HG03066 (cell line): ENCODE measurements at regions not wholly inside any gene's neighbourhood (a gene's known extent, or its start where the extent isn't known, plus 50 kb on each side); places are given as distances from the start of the nearest gene placed in this dataset.
"Not testable (repeated sequence)": the region's sequence is repeated elsewhere in the genome, so short reads cannot be mapped to it uniquely, and the experiment has no call there.

Source experiments
- ATAC-seq: cut with Tn5 transposase; IDR thresholded peaks from one replicate; pipeline ENCODE4 v1.9.1; 2021; ENCODE audit warnings: low read depth; ENCODE audit not compliant: unreplicated experiment

DNA sequence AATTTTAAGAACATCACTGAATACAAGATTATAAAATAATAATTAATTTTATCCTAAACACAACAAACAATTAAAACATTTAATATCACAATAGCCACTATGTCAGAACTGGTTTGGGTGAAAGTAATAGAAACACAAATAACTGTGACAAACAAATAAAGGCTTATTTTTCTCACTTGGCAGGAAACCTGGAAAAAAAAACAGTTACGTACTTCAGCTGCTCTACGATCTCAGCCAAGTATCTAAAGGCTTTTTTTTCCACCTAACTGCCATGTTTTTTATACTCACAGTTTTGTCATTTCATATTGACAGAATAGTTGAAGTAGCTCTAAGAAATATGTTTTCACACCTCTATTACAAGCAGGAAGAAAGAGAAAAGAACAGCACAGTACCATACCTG is 284.8 kb upstream of the INTU start:
- ATAC-seq: no peak

DNA sequence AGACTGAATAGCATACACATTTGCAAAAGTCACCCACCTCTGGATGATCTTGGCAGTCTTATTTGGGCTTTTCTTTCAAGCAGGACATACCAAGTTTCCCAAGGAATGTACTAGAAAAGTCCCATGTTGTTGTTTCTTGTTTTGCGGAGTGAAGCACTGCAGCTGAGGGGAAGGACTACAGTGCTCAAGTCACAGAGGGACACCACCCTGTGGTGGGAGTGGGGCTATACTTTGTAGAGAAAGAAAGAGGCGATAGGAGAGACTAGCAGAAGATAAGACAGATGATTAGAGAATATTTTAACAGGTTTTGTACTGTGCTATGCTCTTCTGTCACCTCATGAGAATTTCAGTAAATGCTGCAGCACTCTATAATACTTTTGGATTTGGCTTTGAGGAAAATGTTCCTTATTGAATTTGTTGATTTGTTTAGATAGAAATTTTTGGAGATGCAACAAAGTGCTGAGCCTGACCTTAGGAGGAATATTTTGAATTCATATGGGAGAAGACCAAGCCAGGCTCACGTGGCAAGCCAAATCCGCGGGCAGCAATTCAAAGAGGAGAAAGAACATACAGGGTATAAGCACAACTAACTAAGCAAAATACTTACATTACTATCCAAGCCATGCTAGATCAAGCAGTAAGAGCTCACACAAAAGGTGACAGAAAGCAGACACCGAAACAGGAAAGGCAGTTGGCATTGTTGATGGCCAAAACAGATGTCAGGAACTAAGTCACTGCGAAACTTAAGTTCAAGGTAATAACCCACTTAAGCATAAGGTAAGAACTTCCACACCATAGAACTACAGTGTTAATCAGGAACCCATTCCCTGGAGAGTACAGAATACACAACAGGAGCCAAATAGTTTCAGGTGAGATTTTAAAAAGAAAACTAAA is 280.3 kb upstream of the INTU start:
- ATAC-seq: no peak

DNA sequence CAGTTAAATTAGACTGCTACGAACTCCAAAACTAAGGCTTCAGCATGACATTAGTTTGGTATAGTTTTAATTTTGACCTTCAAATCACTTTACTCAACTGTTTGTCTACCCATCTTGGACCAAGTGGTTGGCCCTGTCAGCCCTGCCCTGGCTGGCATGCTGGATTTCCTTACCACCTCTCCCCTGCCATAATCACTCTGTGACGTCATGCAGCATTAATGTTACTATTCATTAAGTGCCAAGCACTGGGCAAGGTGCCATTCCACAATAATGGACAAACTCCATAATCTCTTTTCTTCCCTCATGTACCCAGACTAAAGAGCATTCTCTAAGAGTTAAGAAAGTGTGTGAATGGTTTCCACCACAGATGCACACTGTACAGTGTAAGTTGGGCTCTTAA is 277.0 kb upstream of the INTU start:
- no peak for ATAC-seq

DNA sequence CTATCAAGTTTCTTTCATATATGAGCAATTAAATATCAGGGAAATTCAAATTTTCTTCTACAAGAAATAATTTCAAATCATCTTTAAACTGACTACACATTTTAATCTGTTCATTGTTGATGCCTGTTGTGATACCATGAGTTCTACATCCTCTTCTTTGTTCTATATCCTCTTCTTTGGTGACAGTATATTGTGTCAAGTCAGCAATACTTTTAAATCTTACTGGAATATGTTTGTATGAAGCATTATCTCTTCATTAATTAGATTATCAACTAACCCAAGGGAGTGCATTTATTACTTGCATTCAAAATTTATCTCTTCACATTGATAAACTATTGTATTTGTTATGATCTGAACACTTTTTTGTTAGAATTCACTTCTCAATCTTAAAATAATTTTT is 275.0 kb upstream of the INTU start:
- no peak for ATAC-seq

DNA sequence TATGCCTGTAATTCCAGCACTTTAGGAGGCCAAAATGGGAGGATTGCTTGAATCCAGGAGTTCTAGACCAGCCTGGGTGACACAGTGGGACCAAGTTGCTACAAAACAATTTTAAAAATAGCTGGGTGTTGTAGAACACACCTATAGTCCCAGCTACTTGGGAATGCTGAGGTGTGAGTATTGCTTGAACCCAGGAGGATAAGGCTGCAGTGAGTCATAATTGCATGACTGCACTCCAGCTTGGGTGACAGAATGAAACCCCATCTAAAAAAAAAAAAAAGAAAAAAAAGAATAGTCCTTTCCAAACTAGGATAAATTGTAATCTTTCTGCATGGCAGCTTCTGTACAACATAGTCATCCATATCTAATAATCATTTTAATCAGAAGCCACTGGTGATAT is 270.1 kb upstream of the INTU start:
- no peak for ATAC-seq

DNA sequence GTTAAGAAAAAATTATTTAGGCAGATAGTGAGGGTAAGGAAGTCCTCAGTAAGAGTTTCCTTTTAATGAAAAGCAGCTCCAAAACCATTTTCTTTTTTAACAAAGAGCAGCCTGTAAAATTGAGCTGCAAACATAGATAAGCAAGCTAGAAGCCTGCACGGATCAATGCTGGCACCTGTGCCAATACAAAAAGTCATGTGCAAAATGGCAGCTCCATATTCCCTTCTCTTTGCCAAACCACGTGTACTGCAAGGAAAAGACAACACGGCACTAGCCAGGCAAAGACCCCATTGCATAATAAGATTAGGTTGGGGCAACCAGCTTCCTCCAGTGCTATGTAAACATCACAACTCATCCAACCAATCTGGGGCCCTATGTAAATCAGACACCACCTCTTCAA is 268.4 kb upstream of the INTU start:
- no peak for ATAC-seq

DNA sequence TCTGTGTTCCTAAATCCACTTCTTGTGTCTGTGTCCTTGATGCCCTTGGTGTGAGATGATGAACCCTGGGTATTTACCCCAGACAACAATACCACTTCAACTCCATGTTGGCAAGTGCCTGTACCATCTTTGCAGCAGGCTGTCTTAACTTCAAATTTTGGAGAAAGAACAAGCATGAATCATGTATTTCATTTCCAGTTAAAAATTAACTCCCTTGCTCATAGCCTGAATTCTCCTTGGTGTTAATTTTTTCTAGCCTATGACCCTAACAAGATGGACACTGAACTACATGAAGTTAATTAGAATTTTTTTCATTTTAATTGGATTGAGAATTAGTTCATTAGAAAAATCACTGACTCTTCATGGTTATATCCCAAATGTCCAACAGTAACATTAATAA is 267.8 kb upstream of the INTU start:
- ATAC-seq: no peak

DNA sequence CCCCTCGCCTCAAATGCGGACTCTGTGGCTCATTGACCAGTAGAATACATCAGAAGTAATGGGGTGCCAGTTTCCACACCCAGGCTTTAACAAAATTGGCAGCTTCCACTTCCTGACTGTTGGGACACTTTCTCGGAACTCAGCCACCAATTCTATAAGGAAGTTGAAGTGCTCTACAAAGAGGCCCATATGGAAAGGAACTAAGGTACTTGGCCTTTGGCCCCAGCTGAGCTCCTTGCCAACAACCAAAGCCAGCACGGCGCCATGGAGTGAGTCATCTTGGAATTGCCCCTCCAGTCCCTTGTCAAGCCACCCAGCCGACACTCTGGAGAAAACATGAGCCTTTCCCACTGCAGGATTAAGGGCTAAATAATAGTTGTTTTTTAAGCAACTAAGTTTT is 262.2 kb upstream of the INTU start:
- ATAC-seq: no peak

DNA sequence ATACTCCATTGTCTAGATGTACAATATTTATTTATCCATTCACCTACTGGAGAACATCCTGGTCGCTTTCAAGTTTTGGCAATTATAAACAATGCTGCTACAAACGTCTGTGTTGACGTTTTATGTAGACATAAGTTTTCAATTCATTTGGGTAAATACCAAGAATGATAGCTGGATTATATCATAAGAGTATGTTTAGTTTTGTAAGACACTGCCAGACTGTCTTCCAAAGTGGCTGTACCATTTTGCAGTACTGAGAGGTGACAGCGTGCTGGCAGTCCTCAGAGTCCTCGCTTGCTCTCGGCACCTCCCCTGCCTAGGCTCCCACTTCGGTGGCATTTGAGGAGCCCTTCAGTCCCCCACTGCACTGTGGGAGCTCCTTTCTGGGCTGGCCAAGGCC is 253.3 kb upstream of the INTU start:
- no peak for ATAC-seq

DNA sequence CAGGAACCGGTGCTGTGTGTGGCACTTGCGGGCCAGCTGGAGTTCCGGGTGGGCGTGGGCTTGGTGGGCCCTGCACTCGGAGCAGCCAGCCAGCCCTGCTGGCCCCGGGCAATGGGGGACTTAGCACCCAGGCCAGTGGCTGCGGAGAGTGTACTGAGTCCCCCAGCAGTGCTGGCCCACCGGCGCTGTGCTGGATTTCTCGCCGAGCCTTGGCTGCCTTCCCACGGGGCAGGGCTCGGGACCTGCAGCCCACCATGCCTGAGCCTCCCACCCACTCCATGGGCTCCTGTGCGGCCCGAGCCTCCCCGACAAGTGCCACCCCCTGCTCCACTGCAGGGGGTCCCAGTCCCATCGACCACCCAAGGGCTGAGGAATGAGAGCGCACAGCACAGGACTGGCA is 252.8 kb upstream of the INTU start:
- not testable (repeated sequence) for ATAC-seq

DNA sequence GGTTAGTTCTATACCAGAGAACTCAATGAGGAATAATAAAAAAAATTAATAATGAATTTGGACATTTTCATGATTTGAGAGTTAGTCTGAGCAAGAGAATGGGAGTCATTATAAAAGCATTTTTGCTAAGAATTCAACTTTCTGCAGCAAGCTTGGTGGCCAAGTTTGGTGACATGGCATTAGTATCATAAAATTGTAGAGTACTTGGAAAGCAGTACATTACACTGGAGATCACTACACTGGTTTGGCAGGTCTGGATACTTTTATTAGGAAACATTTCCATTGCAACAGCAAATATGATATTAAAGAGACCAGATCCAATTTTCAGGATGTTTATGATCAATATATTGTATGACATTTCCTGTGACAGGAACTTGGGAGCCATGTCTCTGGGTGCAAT is 249.1 kb upstream of the INTU start:
- ATAC-seq: no peak

DNA sequence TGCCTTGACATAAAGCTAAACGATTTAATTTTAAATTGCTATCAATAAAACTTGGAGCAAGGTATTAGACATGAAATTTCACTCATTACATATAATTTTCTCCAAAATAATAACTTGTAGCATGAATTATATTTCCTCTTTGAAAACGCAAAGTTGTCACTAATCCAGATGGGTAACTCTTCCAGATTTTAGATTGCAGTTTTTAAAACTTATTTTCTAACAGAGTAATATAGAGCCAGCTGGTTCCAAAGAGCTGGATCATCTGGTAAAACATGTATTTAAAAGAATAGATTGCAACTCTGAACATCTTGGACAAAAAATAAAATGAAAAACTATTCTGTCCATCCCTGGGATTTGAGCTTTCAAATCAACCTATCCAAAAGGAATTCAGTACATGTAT is 238.2 kb upstream of the INTU start:
- no peak for ATAC-seq

DNA sequence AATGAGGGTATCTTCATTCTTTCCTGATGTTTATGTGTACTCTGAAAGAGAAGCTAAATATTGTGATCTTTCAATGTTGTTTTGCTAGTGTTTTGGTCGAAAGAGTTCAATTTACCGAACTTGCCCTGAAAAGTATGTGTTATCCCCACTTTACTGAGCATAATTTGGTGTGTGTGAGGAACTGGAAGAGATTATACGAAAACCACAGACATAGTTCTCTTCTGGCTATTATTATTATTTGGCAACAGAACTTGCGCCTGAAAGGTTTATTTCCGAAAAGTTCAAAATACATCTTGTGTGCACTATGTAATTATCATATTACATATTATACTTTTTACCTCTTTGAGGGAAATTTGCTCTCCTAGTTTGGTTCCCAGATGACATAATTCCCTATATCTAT is 232.5 kb upstream of the INTU start:
- no peak for ATAC-seq

DNA sequence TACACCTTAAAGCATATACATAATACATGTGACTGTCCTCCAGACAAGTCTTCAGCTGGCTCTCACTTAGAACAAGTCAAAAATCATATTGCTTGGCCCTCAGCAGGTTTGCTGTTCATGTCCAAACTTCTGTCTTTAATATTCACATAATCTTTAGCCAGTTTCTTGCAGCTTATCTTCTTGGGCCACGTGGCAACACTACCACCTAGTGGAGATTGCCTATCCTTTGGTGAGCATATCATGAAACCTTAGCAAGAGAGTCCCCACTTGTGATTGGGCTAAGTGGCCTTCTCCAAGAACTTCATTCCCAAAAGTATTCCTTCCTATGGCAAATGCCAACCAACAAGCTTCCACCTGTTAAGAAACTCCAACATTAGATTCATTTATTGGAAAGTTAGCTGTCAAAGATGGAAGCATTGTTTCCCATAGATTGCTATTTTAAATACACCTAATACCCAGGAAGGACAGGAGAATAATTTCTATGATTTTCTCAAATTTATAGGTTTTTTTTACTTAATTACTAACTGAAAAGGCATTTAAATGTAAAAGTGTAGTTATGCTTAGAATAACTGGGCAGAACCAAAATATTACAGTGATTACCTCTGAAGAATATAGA is 231.9 kb upstream of the INTU start:
- peak; percentile 81 for ATAC-seq

DNA sequence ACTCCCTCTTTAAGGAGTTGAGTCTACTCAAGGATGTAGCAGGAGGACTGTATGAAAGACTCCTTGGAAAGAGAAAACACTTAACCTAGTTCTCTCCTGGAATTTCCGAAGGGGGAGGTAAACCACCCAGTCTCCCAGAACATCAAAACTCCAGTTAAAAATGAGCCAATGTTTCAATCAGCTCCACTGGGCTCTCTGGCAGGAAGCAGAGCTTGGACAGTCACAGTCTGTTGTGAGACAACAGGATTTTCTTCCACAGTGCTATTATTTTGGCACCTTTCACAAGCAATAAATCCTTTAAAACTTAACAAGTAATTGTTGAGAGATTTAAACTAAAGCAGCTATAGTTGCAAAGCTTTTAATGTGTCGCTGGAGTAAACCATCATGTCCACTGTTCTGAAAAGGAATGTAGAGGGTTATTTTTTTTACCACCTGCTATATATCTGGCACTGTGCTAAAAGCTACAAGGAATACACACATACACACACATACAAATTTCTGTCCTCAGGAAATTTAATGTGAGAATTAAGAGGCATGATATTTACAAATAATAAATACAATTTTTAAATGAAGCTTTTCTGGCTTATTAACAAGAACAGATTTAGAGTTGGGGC is 229.2 kb upstream of the INTU start:
- no peak for ATAC-seq

DNA sequence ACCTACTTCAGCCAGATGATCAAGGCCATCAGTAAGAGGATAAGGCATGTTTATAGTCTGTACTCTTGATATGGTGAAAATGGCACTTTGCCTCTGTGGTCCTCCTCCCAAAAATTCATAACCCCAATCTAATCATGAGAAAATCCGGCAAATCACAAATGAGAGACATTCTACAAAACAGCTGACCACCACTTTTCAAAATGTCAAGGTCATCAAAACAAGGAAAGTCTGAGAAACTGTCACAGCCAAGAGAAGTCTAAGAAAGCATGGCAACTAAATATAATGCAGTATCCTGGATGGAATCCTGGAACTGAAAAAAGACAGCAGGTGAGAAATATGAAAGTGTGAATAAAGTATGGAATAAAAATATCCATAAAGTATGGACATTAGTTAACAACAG is 226.6 kb upstream of the INTU start:
- no peak for ATAC-seq

DNA sequence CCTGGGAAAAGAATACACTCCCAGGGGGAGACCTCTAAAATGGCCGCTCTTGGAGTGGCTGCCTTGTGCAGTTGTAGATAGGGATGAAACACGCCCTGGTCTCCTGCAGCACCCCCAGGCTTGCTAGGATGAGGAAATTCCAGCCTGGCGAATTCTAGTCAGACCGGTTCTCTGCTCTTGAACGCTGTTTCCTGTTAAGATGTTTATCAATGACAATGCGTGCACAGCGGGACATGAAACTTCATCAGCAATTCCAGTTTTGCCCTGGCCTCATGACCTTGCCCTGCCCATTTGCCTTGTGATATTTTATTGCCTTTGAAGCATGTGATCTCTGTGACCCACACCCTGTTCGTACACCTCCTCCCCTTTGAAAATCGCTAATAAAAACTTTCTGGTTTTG is 225.2 kb upstream of the INTU start:
- ATAC-seq: not testable (repeated sequence)

DNA sequence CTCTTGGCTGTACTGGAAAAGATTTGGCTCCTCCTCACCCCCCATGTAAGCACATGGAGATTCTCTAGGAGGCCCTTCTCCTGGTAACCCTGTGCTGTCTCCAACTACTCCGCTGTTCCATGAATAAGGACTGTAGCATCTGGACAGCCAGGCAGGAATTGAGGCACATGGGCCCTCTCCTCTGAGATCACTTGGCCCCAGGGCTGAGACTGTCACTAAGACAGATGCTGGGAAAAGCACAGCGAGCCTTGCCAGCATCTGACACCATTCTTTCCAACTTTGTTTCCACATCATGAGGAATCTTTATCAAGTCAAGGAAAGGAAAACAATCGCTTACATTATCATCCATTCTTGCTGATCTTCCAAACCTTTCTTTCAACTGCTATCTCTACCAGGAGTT is 222.6 kb upstream of the INTU start:
- ATAC-seq: no peak

DNA sequence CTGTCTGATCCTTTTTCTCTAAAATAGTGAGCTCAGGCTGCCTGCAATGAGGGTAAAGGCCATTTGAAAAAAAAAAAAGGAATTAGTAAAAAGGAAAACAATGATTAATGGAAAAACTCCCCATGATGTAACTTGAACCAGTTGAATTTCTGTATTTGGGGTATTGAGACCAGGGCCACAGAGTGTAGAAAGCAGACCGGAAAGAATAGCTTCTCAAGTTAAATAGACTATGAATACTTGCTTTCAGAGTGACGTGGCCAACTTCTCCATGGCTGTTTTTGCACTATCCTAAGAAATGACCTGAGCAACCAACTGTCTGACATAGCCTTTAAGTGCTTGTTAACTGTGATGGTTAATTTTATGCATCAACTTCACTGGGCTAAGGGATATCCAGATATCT is 222.1 kb upstream of the INTU start:
- no peak for ATAC-seq

DNA sequence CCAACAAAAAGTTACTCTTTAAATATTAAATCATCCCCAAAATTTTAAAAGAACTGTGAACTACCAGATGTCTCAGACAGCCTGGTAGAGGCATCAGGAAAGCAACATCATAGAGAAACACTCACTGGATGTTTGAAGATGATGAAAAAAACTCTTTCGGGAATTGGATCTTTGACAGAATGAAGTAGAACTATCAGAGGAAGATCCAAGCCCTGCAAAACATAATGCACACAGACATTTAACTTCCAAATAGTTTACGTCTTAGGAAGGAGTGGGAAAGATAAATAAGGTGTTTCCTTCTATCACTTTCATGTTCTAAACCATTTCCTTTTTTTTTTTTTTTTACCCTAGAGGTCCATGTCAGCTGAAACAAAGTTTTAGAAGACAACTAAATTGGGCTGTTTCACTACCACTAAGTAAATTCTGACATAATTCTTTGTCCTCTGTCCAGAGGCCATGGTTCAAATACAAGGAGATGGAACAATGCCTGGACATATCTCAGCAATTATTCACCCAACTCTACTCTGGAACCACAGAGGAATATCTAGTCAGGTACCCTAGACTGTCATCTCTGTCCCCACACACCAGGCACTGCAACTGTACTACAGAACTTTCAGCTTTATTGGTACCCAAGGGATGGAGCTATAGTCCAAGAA is 217.7 kb upstream of the INTU start:
- no peak for ATAC-seq

DNA sequence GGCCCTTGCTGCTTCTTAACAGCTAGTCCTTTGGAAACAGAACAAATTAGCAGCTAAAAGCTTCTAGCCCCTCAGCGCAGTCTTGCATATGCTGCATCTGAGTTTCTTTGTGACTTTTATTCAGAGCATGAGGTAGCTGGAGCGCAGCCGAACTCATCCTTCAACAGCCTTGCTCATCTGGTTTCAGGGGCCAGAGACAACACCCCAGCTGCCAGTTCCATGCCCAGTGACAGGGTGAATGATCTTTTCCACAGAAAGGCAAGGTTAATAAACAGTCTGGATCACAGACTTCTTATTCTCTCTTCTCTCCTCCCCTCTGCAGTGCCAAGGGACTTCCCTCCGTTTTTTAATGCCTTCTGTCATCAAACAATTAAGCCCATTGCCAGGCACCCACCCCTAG is 216.6 kb upstream of the INTU start:
- ATAC-seq: no peak
